Skin epidermis (tissue), 12 donors: ENCODE measurements at regions not wholly inside any gene's neighbourhood (a gene's known extent, or its start where the extent isn't known, plus 50 kb on each side); places are given as distances from the start of the nearest gene placed in this dataset.
A peak's percentile ranks its signal among the peaks of the same experiment; 100 is the strongest.
"Not testable (repeated sequence)": the region's sequence is repeated elsewhere in the genome, so short reads cannot be mapped to it uniquely, and the experiment has no call there.

Experiments used
- H3K27ac ChIP-seq, 21 experiments: fragments of 200-600 bp; sonication (generic) in 11 of 21; one replicate each; pipeline ENCODE4 v1.5.0; 2020; ENCODE audit warnings: mild to moderate bottlenecking in 3 of 21, inconsistent platforms in 2 of 21, moderate library complexity in 2 of 21
- H3K4me3 ChIP-seq, 7 experiments: fragments of 200-600 bp; sonication (generic) in 2 of 7; one replicate each; pipeline ENCODE4 v1.5.0; 2020; ENCODE audit warnings: inconsistent platforms in 2 of 7, mild to moderate bottlenecking in 2 of 7, moderate library complexity in 1 of 7

GRCh38 chr16:77488652-77489051 is 53.8 kb upstream of the ADAMTS18 start:
- no peak overlapping the region for H3K27ac ChIP-seq

GRCh38 chr16:77491091-77491490 is 56.3 kb upstream of the ADAMTS18 start:
- no peak overlapping the region for H3K27ac ChIP-seq
- H3K4me3 ChIP-seq, result no peak overlapping the region

More at GRCh38 chr16:77488652-77489051, 53.8 kb upstream of the ADAMTS18 start:
- H3K4me3 ChIP-seq, result no peak overlapping the region

GRCh38 chr16:77496934-77497333 is 62.1 kb upstream of the ADAMTS18 start:
- H3K4me3 ChIP-seq, result no peak overlapping the region

GRCh38 chr16:77499373-77500285 is 64.8 kb upstream of the ADAMTS18 start:
- Histone ChIP-seq H3K27ac (no peak overlapping the region), H3K4me3 (no peak overlapping the region)

More at GRCh38 chr16:77496934-77497333, 62.1 kb upstream of the ADAMTS18 start:
- no peak overlapping the region for H3K27ac ChIP-seq

- Histone ChIP-seq H3K27ac (no peak overlapping the region), H3K4me3 (no peak overlapping the region)
Observed at GRCh38 chr16:77500286-77500598, 65.4 kb upstream of the ADAMTS18 start.

GRCh38 chr16:77500934-77501664 is 66.3 kb upstream of the ADAMTS18 start:
- Histone ChIP-seq H3K4me3 (no peak overlapping the region), H3K27ac (no peak overlapping the region)

GRCh38 chr16:77502448-77502847 is 67.6 kb upstream of the ADAMTS18 start:
- no peak overlapping the region for H3K4me3 ChIP-seq
- no peak overlapping the region for H3K27ac ChIP-seq

GRCh38 chr16:77506492-77506891 is 71.7 kb upstream of the ADAMTS18 start:
- H3K27ac ChIP-seq, H3K4me3 ChIP-seq: not testable (repeated sequence)

- Histone ChIP-seq H3K27ac (no peak overlapping the region), H3K4me3 (no peak overlapping the region)
Observed at GRCh38 chr16:77509051-77509450, 74.2 kb upstream of the ADAMTS18 start.

- no peak overlapping the region for H3K27ac ChIP-seq
- H3K4me3 ChIP-seq, result no peak overlapping the region
Observed at GRCh38 chr16:77509796-77510195, 75.0 kb upstream of the ADAMTS18 start.

GRCh38 chr16:77511053-77511452 is 76.2 kb upstream of the ADAMTS18 start:
- Histone ChIP-seq H3K4me3 (no peak overlapping the region), H3K27ac (no peak overlapping the region)

GRCh38 chr16:77514500-77515220 is 79.8 kb upstream of the ADAMTS18 start:
- H3K4me3 ChIP-seq, result no peak overlapping the region
- no peak overlapping the region for H3K27ac ChIP-seq

- H3K27ac ChIP-seq, H3K4me3 ChIP-seq: not testable (repeated sequence)
Observed at GRCh38 chr16:77525226-77525625, 90.4 kb upstream of the ADAMTS18 start.

- no peak overlapping the region for H3K4me3 ChIP-seq
- H3K27ac ChIP-seq, result no peak overlapping the region
Observed at GRCh38 chr16:77531752-77532151, 96.9 kb upstream of the ADAMTS18 start.

GRCh38 chr16:77536809-77537208 is 102.0 kb upstream of the ADAMTS18 start:
- no peak overlapping the region for H3K4me3 ChIP-seq
- peak overlapping the region in 1 of 21 experiments; percentile 24 for H3K27ac ChIP-seq

- H3K27ac ChIP-seq, result peak overlapping the region in 1 of 21 experiments; percentile 35
- H3K4me3 ChIP-seq, result no peak overlapping the region
Observed at GRCh38 chr16:77539421-77540034, 104.7 kb upstream of the ADAMTS18 start.

- no peak overlapping the region for H3K27ac ChIP-seq
- H3K4me3 ChIP-seq, result no peak overlapping the region
Observed at GRCh38 chr16:77540646-77541045, 105.8 kb upstream of the ADAMTS18 start.

GRCh38 chr16:77541165-77541564 is 106.3 kb upstream of the ADAMTS18 start:
- H3K4me3 ChIP-seq, result no peak overlapping the region
- peak overlapping the region in 1 of 21 experiments; percentile 14 for H3K27ac ChIP-seq

- H3K27ac ChIP-seq, result no peak overlapping the region
Observed at GRCh38 chr16:77548151-77548550, 113.3 kb upstream of the ADAMTS18 start.

GRCh38 chr16:77548766-77549165 is 113.9 kb upstream of the ADAMTS18 start:
- Histone ChIP-seq H3K27ac (no peak overlapping the region), H3K4me3 (no peak overlapping the region)

More at GRCh38 chr16:77548151-77548550, 113.3 kb upstream of the ADAMTS18 start:
- H3K4me3 ChIP-seq, result no peak overlapping the region
